SK-N-MC (cell line): ENCODE measurements at regions not wholly inside any gene's neighbourhood (a gene's known extent, or its start where the extent isn't known, plus 50 kb on each side); places are given as distances from the start of the nearest gene placed in this dataset.

Source experiments
- EZH2 ChIP-seq: fragments of 200-600 bp; sonication (generic); IDR thresholded peaks from one replicate; pipeline ENCODE4 v1.6.1; 2017; ENCODE audit warnings: antibody characterized with exemption
- FOXP2 ChIP-seq: optimal IDR thresholded peaks from 2 replicates; pipeline ENCODE3; 2011; ENCODE audit warnings: mild to moderate bottlenecking, moderate library complexity; ENCODE audit not compliant: insufficient read depth; ENCODE audit errors: extremely low read length, control extremely low read depth

DNA sequence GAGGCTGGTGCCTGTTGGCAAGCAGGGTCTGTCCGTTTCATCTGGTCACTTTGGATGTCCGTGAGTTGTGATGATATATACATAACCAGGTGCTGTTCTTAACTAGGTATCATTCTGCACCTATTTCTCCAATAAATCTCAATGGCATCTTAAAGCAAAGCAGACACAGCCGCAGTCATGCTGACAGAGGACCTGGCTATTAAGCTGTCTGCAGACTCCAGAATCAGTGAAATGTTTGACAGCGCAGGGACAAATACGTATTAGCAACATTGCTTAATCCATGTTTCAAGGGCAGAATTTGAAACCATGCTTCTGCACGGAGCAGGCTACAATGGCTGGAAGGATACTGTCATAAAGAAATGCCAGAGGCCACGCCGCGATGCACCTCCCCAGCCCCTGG is 414.6 kb downstream of the ZNF516 start:
- TF ChIP-seq EZH2 (no peak), FOXP2 (no peak)
